ENCODE measurements at regions not wholly inside any gene's neighbourhood (a gene's known extent, or its start where the extent isn't known, plus 50 kb on each side); places are given as distances from the start of the nearest gene placed in this dataset.

DNA sequence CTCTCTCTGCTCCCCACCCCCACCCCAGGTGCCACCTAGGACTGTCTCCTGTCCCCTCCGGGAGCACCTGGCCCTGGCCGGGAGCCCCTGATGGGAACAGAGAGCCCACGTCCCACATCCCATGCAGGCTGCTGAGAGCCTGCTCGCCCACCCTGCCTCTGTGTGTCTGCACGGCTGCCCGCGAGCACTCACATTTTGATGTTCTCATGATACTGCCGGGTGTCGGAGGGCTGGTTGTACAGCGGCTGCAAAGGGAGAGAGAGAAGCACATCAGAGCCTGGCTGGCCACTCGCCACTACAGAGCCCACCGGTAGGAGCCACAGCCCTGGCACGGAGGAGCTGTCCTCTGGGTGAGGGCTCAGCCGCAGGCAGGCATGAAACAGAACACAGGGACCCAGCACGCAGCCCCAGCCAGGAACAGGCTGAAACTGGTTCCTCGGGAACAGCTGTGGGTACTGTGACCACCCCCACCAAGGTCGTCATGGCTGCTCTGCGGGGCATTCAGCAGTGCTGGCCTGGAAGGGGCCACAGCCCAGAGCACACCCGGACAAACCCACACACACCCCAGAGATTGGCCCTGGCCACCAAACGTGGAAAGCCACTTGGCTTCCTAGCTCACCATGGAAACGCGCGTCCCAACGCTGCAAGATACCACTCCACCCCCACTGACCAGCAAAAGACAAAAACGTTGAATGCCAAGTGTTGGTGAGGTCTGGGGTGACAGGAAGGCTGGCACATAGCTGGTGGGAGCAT is 117.6 kb downstream of the NCOR2 start:
- BruUV-seq (replicated peaks): no TSS peak
- peaks cover 14% of the 10 kb centered on the region for H3K4me1 ChIP-seq (ENCODE audit: control insufficient read depth, insufficient read depth, low read length)
- H4K8ac ChIP-seq (ENCODE audit: low read depth in 2 of 2, low read length in 2 of 2): no peak overlapping the region
- in situ Hi-C loops (cut with MboI; ENCODE audit: low sequenced_read_pairs): no loop called here
- peaks cover 8% of the 10 kb centered on the region for H3K9me1 ChIP-seq (ENCODE audit: insufficient read depth, low read length)
- DNase-seq (no peak), ATAC-seq (ENCODE audit: low read depth) (no peak)
- H4K20me1 ChIP-seq (ENCODE audit: insufficient read depth, low read length): peaks cover 41% of the 10 kb centered on the region
- H3K27me3 ChIP-seq (ENCODE audit: control insufficient read depth, insufficient read depth, low read length): no peaks in the 10 kb centered on the region
- H3K79me1 ChIP-seq (ENCODE audit: low read depth in 1 of 2, low read length in 2 of 2): peaks cover 12 to 75% of the 10 kb centered on the region in 2 experiments
- H3K23ac ChIP-seq (ENCODE audit: low read depth, low read length): no peak overlapping the region
- dilution Hi-C loops (cut with HindIII; ENCODE audit: low sequenced_read_pairs, unreplicated experiment): no loop called here
- peak overlapping the region; percentile 19 for H2AK9ac ChIP-seq (replicated peaks; ENCODE audit: low read depth, low read length, poor library complexity)
- H3K18ac ChIP-seq (ENCODE audit: low read depth, low read length): no peak overlapping the region
- CTCF ChIA-PET: no interaction called here
- no peak overlapping the region for H3K9ac ChIP-seq (ENCODE audit: low read depth, low read length)
- H2BK15ac ChIP-seq (ENCODE audit: low read depth, low read length): no peak overlapping the region
- no peak overlapping the region for H2BK5ac ChIP-seq (ENCODE audit: low read depth, low read length, poor library complexity, severe bottlenecking)
- H3K27ac ChIP-seq (ENCODE audit: insufficient read depth, low read length): no peak overlapping the region
- H4K91ac ChIP-seq (ENCODE audit: insufficient read depth, low read depth, low read length): no peak overlapping the region
- WGBS, 2 experiments (ENCODE audit: extremely low coverage in 2 of 2, insufficient read length in 1 of 2): 94% methylated on average over 10 of the region's 25 CpGs; no CpG with 5 or more reads in 1 of the 2 experiments
- no peak overlapping the region for H2BK120ac ChIP-seq (ENCODE audit: low read depth, low read length)
- H4K5ac ChIP-seq (ENCODE audit: low read depth, low read length): no peak overlapping the region
- H3K9me3 ChIP-seq (ENCODE audit: control insufficient read depth, insufficient read depth, low read length): no peaks in the 10 kb centered on the region
- no peak overlapping the region for H2BK20ac ChIP-seq (ENCODE audit: low read depth, low read length)
- no peak overlapping the region for H3K4me2 ChIP-seq (ENCODE audit: low read depth, low read length)
- H3K4me3 ChIP-seq (ENCODE audit: insufficient read depth, low read depth, low read length): no peak overlapping the region
- H2AK5ac ChIP-seq (ENCODE audit: low read depth, low read length): no peak overlapping the region
- no peak overlapping the region for H3K56ac ChIP-seq (ENCODE audit: extremely low read depth, insufficient read depth, low read length)
- H3K4ac ChIP-seq (ENCODE audit: low read depth, low read length): no peak overlapping the region
- intact Hi-C loops (cut with micrococcal nuclease): no loop called here
- TF ChIP-seq, protein P1, sequence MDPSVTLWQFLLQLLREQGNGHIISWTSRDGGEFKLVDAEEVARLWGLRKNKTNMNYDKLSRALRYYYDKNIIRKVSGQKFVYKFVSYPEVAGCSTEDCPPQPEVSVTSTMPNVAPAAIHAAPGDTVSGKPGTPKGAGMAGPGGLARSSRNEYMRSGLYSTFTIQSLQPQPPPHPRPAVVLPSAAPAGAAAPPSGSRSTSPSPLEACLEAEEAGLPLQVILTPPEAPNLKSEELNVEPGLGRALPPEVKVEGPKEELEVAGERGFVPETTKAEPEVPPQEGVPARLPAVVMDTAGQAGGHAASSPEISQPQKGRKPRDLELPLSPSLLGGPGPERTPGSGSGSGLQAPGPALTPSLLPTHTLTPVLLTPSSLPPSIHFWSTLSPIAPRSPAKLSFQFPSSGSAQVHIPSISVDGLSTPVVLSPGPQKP (IDR thresholded peaks at IDR 0.05; ENCODE audit: borderline replicate concordance, low read depth, low read length): no peak
- TF ChIP-seq RAD21 (IDR thresholded peaks at IDR 0.05; ENCODE audit: low read length): no peak
- TF ChIP-seq RCOR1 (IDR thresholded peaks at IDR 0.05; ENCODE audit: insufficient replicate concordance, low read length): no peak
- TF ChIP-seq RFX5 (IDR thresholded peaks at IDR 0.05; ENCODE audit: low read depth, low read length): no peak
- TF ChIP-seq CHD1 (IDR thresholded peaks at IDR 0.05; ENCODE audit: low read depth, low read length): no peak
- TF ChIP-seq, protein P2, sequence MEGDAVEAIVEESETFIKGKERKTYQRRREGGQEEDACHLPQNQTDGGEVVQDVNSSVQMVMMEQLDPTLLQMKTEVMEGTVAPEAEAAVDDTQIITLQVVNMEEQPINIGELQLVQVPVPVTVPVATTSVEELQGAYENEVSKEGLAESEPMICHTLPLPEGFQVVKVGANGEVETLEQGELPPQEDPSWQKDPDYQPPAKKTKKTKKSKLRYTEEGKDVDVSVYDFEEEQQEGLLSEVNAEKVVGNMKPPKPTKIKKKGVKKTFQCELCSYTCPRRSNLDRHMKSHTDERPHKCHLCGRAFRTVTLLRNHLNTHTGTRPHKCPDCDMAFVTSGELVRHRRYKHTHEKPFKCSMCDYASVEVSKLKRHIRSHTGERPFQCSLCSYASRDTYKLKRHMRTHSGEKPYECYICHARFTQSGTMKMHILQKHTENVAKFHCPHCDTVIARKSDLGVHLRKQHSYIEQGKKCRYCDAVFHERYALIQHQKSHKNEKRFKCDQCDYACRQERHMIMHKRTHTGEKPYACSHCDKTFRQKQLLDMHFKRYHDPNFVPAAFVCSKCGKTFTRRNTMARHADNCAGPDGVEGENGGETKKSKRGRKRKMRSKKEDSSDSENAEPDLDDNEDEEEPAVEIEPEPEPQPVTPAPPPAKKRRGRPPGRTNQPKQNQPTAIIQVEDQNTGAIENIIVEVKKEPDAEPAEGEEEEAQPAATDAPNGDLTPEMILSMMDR (conservative IDR thresholded peaks at IDR 0.05; ENCODE audit: low read depth, low read length): no peak
- no peak for TF ChIP-seq NFE2L2 (IDR thresholded peaks at IDR 0.05; ENCODE audit: low read depth, low read length)
- TF ChIP-seq MAZ (IDR thresholded peaks at IDR 0.05; ENCODE audit: borderline replicate concordance, low read depth, low read length): no peak
- TF ChIP-seq MXI1 (IDR thresholded peaks at IDR 0.05; ENCODE audit: borderline replicate concordance, low read depth, low read length): no peak
- TF ChIP-seq SMC3 (IDR thresholded peaks at IDR 0.05; ENCODE audit: low read depth, low read length): no peak
- no peak for TF ChIP-seq FOS (IDR thresholded peaks at IDR 0.05; ENCODE audit: low read depth, low read length)
- H3K36me3 ChIP-seq (ENCODE audit: control insufficient read depth, insufficient read depth, low read length): peaks cover 24% of the 10 kb centered on the region; the same call in 1 of the 2 replicates
- no peak overlapping the region for H2AFZ ChIP-seq (replicated peaks; ENCODE audit: low read length, poor library complexity)
- POLR2A ChIA-PET (ENCODE audit: unreplicated experiment): no interaction called here
- no peak overlapping the region for H3K14ac ChIP-seq (replicated peaks; ENCODE audit: low read depth, low read length)

All from IMR-90 (cell line).